Hippocampal formation (tissue), 2 donors: ENCODE measurements at regions not wholly inside any gene's neighbourhood (a gene's known extent, or its start where the extent isn't known, plus 50 kb on each side); places are given as distances from the start of the nearest gene placed in this dataset.

ENCODE experiments used
- DNase-seq, 2 donors: peaks; one replicate each; lab custom pipeline; 2025; lab: John Stamatoyannopoulos, UW

GRCh38 chr18:42632801-42633200, 482.7 kb downstream of the RIT2 start:
- no peak for DNase-seq

- DNase-seq: no peak
Measured at GRCh38 chr18:42635378-42636048, 480.0 kb downstream of the RIT2 start.

DNA sequence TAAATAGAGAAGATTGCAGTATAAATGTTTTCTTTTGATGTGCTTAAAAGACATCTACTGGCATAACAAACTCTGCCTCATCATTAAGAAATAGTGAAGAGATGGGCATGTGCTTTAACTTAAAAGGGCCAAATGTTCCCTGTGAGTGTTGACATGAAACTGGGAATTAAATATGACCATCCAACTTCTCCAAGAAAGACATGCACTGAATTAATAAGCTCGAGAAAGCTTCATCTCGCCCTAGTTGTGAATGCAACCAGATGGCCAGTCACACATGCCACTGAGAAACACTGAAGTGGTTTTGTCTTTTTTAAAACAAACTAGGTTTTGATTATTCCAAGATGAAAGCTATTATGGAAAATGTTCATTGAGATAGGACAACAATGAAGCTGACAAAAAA, 479.2 kb downstream of the RIT2 start:
- no peak for DNase-seq

GRCh38 chr18:42640160-42640559, 475.3 kb downstream of the RIT2 start:
- DNase-seq: no peak

- peak; percentile 6 to 13 for DNase-seq
Measured at GRCh38 chr18:42641996-42642395, 473.5 kb downstream of the RIT2 start.

- no peak for DNase-seq
Measured at GRCh38 chr18:42644729-42645131, 470.8 kb downstream of the RIT2 start.

DNA sequence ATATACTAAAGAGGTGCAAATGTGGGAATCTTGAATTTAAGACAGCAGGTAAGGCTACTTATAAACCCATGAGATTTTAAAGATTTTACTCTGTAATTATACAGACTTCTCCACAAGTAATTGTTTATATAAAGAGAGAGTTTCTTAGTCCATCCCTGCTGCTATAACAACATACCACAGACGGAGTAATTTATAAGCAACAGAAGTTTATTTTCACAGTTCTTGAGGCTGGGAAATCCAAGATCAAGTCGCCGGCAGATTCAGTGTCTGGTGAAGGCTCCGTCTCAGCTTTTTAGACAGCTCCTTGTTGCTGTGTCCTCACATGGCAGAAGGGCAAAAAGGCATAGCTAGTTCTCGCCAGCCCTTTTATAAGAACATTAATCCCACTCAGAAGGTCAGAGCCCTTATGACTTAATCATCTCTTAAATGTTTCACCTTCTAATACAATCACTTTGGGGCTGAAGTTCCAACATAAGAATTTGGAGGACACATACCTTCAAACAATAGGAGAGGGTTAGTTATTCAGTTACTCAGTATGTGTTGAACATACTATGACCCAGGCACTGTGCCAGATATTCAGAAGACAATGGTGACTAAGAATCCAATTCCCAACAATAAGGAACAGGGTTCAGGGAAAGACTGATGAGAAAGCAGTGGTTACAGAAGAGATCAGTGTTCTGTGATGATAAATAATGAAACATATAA, 466.0 kb downstream of the RIT2 start:
- no peak for DNase-seq

GRCh38 chr18:42654556-42654955, 460.9 kb downstream of the RIT2 start:
- no peak for DNase-seq

DNA sequence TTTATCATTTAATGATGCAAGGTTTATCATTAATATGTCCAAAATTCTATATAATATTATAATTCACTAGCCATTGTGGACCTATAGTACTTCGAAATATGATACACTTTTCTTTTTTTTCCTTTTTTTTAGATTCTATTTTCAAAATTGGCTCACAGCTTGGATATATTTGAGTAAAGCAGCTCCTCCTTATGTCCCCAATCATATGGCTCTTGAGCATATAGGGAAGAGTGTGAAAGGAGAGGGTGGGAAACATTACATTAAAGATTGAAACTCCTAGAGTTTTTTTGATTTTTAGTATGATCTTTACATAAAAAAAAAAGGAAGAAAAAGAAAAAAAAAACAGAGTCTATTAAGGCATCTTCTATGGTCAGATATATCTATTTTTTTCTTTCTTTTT, 457.9 kb downstream of the RIT2 start:
- DNase-seq: no peak

GRCh38 chr18:42658171-42658570, 457.3 kb downstream of the RIT2 start:
- no peak for DNase-seq

- no peak for DNase-seq
Measured at GRCh38 chr18:42659187-42659586, 456.3 kb downstream of the RIT2 start.

GRCh38 chr18:42670860-42671259, 444.6 kb downstream of the RIT2 start:
- DNase-seq: no peak

- DNase-seq: no peak
Measured at GRCh38 chr18:42675810-42676209, 439.7 kb downstream of the RIT2 start.

DNA sequence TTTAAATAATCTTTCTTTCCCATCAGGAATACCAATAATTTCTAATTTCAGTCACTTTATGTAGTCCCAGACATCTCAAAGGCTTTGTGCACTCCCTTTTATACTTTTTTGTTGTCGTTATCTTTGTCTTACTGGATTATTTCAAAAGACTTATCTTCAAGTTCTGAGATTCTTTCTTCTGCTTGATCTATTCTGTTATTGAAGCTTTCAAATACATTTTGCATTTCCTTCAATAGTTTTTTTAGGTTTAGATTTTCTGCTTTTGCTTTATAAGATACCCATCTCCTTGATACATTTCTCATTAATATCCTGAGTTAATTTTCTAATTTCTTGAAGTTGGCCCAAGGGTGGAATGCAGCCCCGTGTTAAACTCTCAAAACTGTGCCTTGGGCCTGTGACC, 432.4 kb downstream of the RIT2 start:
- no peak for DNase-seq

DNA sequence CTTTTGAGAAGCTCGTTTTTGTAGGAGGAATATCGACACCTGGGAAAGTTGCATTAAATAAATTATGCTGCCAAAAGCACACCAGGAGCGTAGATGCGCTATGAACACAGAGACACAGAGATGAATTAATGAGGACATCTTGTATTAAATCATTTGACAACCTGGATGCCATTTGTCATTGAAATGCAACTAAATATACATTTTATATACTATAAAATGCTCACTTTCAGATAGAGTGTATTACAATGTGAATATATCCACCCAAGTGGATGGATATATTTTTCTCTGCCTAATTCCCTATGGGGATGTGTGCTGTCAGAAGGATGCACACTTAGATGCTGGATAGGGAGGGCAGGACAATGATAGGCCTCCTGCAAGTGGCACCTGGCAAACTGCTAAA, 426.2 kb downstream of the RIT2 start:
- no peak for DNase-seq
